HEK293 (cell line): ENCODE measurements at regions not wholly inside any gene's neighbourhood (a gene's known extent, or its start where the extent isn't known, plus 50 kb on each side); places are given as distances from the start of the nearest gene placed in this dataset.

Experiments
- GLI2 ChIP-seq: fragments of 450-650 bp; formaldehyde crosslinking; IDR thresholded peaks from 2 replicates; pipeline ENCODE4; 2017; ENCODE audit warnings: missing biosample characterization, missing genetic modification characterization, low read depth, borderline replicate concordance
- ZBTB8A ChIP-seq: fragments of 450-650 bp; formaldehyde crosslinking; IDR thresholded peaks from 2 replicates; pipeline ENCODE4 v1.5.1; 2016; ENCODE audit warnings: missing biosample characterization, missing genetic modification characterization
- ZNF24 ChIP-seq: fragments of 450-650 bp; formaldehyde crosslinking; IDR thresholded peaks from 2 replicates; pipeline ENCODE4 v1.5.1; 2016; ENCODE audit warnings: missing biosample characterization, missing genetic modification characterization
- ZNF549 ChIP-seq: fragments of 450-650 bp; IDR thresholded peaks from 2 replicates; pipeline ENCODE4 v1.5.1; 2018; ENCODE audit warnings: missing biosample characterization, missing genetic modification characterization, mild to moderate bottlenecking, inconsistent platforms, moderate library complexity
- TF ChIP-seq, protein P1 (sequence below): fragments of 450-650 bp; formaldehyde crosslinking; IDR thresholded peaks from 2 replicates; pipeline ENCODE4 v1.5.1; 2016; ENCODE audit warnings: missing biosample characterization, missing genetic modification characterization
- TF ChIP-seq, protein P2 (sequence below): fragments of 450-650 bp; formaldehyde crosslinking; IDR thresholded peaks from 2 replicates; pipeline ENCODE4 v1.5.1; 2016; ENCODE audit warnings: missing biosample characterization, missing genetic modification characterization

DNA sequence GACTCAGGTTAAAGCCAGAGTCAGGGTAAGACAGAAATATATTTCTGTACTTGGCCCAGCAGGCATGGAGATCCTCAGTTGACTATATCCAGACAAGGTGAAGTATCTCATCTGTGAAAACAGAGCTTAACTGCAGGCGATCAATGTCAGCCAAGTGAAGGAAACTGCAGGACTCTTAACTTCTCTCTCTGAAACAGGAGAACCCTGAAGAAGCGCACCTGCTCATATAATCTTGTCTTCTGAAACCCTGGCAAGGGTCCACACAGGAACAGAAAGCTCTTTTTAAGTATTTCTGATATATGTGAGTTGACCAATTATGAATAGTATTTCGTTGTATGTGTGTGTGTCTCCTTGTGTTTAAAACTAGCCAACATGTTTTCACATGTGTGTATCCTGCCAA, 504.8 kb upstream of the SLITRK5 start:
- TF ChIP-seq ZNF24 (tag by site-specific recombination) (no peak), GLI2 (tag by site-specific recombination) (no peak), ZBTB8A (tag by site-specific recombination) (no peak), ZNF549 (tag by site-specific recombination) (no peak)
- TF ChIP-seq, protein P1, sequence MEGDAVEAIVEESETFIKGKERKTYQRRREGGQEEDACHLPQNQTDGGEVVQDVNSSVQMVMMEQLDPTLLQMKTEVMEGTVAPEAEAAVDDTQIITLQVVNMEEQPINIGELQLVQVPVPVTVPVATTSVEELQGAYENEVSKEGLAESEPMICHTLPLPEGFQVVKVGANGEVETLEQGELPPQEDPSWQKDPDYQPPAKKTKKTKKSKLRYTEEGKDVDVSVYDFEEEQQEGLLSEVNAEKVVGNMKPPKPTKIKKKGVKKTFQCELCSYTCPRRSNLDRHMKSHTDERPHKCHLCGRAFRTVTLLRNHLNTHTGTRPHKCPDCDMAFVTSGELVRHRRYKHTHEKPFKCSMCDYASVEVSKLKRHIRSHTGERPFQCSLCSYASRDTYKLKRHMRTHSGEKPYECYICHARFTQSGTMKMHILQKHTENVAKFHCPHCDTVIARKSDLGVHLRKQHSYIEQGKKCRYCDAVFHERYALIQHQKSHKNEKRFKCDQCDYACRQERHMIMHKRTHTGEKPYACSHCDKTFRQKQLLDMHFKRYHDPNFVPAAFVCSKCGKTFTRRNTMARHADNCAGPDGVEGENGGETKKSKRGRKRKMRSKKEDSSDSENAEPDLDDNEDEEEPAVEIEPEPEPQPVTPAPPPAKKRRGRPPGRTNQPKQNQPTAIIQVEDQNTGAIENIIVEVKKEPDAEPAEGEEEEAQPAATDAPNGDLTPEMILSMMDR (tag by site-specific recombination), result no peak
- TF ChIP-seq, protein P2, sequence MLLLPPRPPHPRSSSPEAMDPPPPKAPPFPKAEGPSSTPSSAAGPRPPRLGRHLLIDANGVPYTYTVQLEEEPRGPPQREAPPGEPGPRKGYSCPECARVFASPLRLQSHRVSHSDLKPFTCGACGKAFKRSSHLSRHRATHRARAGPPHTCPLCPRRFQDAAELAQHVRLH, result no peak
